ENCODE measurements at regions not wholly inside any gene's neighbourhood (a gene's known extent, or its start where the extent isn't known, plus 50 kb on each side); places are given as distances from the start of the nearest gene placed in this dataset.

- H3K36me3 ChIP-seq, result no peaks in the 10 kb centered on the region
- no peaks in the 10 kb centered on the region for H3K9me3 ChIP-seq
- DNase-seq (ENCODE audit: low spot score in 2 of 2), result no peak
- H3K4me3 ChIP-seq, result no peak overlapping the region
- no peaks in the 10 kb centered on the region for H3K4me1 ChIP-seq
- H3K27ac ChIP-seq, result no peak overlapping the region
- H3K27me3 ChIP-seq, result no peaks in the 10 kb centered on the region
- no peak for TF ChIP-seq CTCF (IDR thresholded peaks at IDR 0.05)
- intact Hi-C loops (cut with DNase I), result no loop called here
These were observed 182.3 kb upstream of the RALGAPA2 start for GRCh38 chr20:20894753-20895152.

- Histone ChIP-seq H3K27ac (no peak overlapping the region), H3K27me3 (no peaks in the 10 kb centered on the region), H3K36me3 (no peaks in the 10 kb centered on the region), H3K4me1 (no peaks in the 10 kb centered on the region), H3K9me3 (no peaks in the 10 kb centered on the region), H3K4me3 (no peak overlapping the region)
- no peak for TF ChIP-seq CTCF (IDR thresholded peaks at IDR 0.05)
- intact Hi-C loops (cut with DNase I), result no loop called here
- no peak for DNase-seq (ENCODE audit: low spot score in 2 of 2)
These were observed 181.8 kb upstream of the RALGAPA2 start for GRCh38 chr20:20894280-20894679.

- Histone ChIP-seq H3K36me3 (no peaks in the 10 kb centered on the region), H3K4me3 (no peak overlapping the region), H3K9me3 (no peaks in the 10 kb centered on the region), H3K27ac (no peak overlapping the region), H3K27me3 (no peaks in the 10 kb centered on the region), H3K4me1 (no peaks in the 10 kb centered on the region)
- no peak for TF ChIP-seq CTCF (IDR thresholded peaks at IDR 0.05)
- DNase-seq (ENCODE audit: low spot score in 2 of 2), result no peak
- intact Hi-C loops (cut with DNase I), result no loop called here
These were observed 179.9 kb upstream of the RALGAPA2 start for GRCh38 chr20:20892328-20892727.

GRCh38 chr20:20890751-20891150 is 178.3 kb upstream of the RALGAPA2 start:
- no peaks in the 10 kb centered on the region for H3K9me3 ChIP-seq
- no peaks in the 10 kb centered on the region for H3K4me1 ChIP-seq
- H3K27me3 ChIP-seq, result no peaks in the 10 kb centered on the region
- H3K27ac ChIP-seq, result no peak overlapping the region
- no peak for TF ChIP-seq CTCF (IDR thresholded peaks at IDR 0.05)
- intact Hi-C loops (cut with DNase I), result no loop called here
- no peak overlapping the region for H3K4me3 ChIP-seq
- no peak for DNase-seq (ENCODE audit: low spot score in 2 of 2)
- H3K36me3 ChIP-seq, result no peaks in the 10 kb centered on the region

GRCh38 chr20:20888936-20889335 is 176.5 kb upstream of the RALGAPA2 start:
- Histone ChIP-seq H3K27me3 (no peaks in the 10 kb centered on the region), H3K36me3 (no peaks in the 10 kb centered on the region), H3K4me3 (no peak overlapping the region), H3K27ac (no peak overlapping the region), H3K9me3 (no peaks in the 10 kb centered on the region), H3K4me1 (no peaks in the 10 kb centered on the region)
- no peak for DNase-seq (ENCODE audit: low spot score in 2 of 2)
- no peak for TF ChIP-seq CTCF (IDR thresholded peaks at IDR 0.05)
- intact Hi-C loops (cut with DNase I), result no loop called here

GRCh38 chr20:20888266-20888656 is 175.8 kb upstream of the RALGAPA2 start:
- H3K9me3 ChIP-seq, result no peaks in the 10 kb centered on the region
- TF ChIP-seq CTCF (IDR thresholded peaks at IDR 0.05), result no peak
- DNase-seq (ENCODE audit: low spot score in 2 of 2), result no peak

More at GRCh38 chr20:20888266-20888656, 175.8 kb upstream of the RALGAPA2 start:
- H3K27me3 ChIP-seq, result no peaks in the 10 kb centered on the region
- no peaks in the 10 kb centered on the region for H3K36me3 ChIP-seq
- H3K27ac ChIP-seq, result no peak overlapping the region
- H3K4me3 ChIP-seq, result no peak overlapping the region
- H3K4me1 ChIP-seq, result no peaks in the 10 kb centered on the region
- intact Hi-C loops (cut with DNase I), result no loop called here
